Caco-2 (cell line): ENCODE measurements at regions not wholly inside any gene's neighbourhood (a gene's known extent, or its start where the extent isn't known, plus 50 kb on each side); places are given as distances from the start of the nearest gene placed in this dataset.
"Not testable (repeated sequence)": the region's sequence is repeated elsewhere in the genome, so short reads cannot be mapped to it uniquely, and the experiment has no call there.

ENCODE experiments used
- BruUV-seq: library from RNA; stranded (reverse); fragments of 400-500 nt; replicated peaks from 2 replicates; lab custom pipeline; 2021; lab: Mats Ljungman, UMichigan
- CTCF ChIA-PET: fragments of 300-600 bp; sonication (Branson Sonifier 250); formaldehyde crosslinking; loops from one replicate; lab custom pipeline; 2022; ENCODE audit warnings: antibody characterized with exemption; lab: Charles Lee
- POLR2A ChIA-PET: fragments of 300-600 bp; sonication (Branson Sonifier 250); formaldehyde crosslinking; loops from one replicate; lab custom pipeline; 2022; ENCODE audit warnings: antibody characterized with exemption; lab: Charles Lee
- DNase-seq, 2 experiments: peaks; one replicate each; pipeline versions ENCODE4 v3.0.0 to v3.0.0-alpha.2; 2020 to 2022
- H3K27me3 ChIP-seq: replicated peaks from 2 replicates; pipeline ENCODE4 v1.6.0; 2011; ENCODE audit warnings: low read length; ENCODE audit not compliant: control insufficient read depth, insufficient read depth
- H3K36me3 ChIP-seq: 2 replicates; pipeline ENCODE4 v1.5.1; 2011; ENCODE audit warnings: low read length; ENCODE audit not compliant: control insufficient read depth, insufficient read depth
- H3K4me1 ChIP-seq: fragments of 250-450 bp; sonication (Bioruptor Pico); 2 replicates; pipeline ENCODE4 v1.5.1; 2020; ENCODE audit warnings: mild to moderate bottlenecking
- H3K4me3 ChIP-seq: 2 replicates; pipeline ENCODE4 v1.5.1; 2011; ENCODE audit warnings: low read depth, mild to moderate bottlenecking, control low read depth, low read length
- H3K9me3 ChIP-seq: fragments of 250-450 bp; sonication (Bioruptor Pico); 2 replicates; pipeline ENCODE4 v1.5.1; 2020; ENCODE audit warnings: mild to moderate bottlenecking, moderate library complexity
- H3K27ac Mint-ChIP-seq: one replicate; pipeline ENCODE4 v1.8.0; 2022; ENCODE audit warnings: mixed read lengths; ENCODE audit not compliant: unreplicated experiment
- H3K27me3 Mint-ChIP-seq: one replicate; pipeline ENCODE4 v1.8.0; 2022; ENCODE audit warnings: mixed read lengths; ENCODE audit not compliant: insufficient read depth, unreplicated experiment
- H3K36me3 Mint-ChIP-seq: one replicate; pipeline ENCODE4 v1.8.0; 2022; ENCODE audit warnings: mild to moderate bottlenecking, mixed read lengths; ENCODE audit not compliant: insufficient read depth, unreplicated experiment
- H3K4me1 Mint-ChIP-seq: one replicate; pipeline ENCODE4 v1.8.0; 2022; ENCODE audit warnings: low read depth, mixed read lengths; ENCODE audit not compliant: unreplicated experiment
- H3K4me3 Mint-ChIP-seq: one replicate; pipeline ENCODE4 v1.8.0; 2022; ENCODE audit warnings: mild to moderate bottlenecking, moderate library complexity, mixed read lengths; ENCODE audit not compliant: unreplicated experiment
- H3K9me3 Mint-ChIP-seq: one replicate; pipeline ENCODE4 v1.8.0; 2022; ENCODE audit warnings: mixed read lengths; ENCODE audit not compliant: unreplicated experiment
- intact Hi-C: fragments of 100-400 bp; cut with micrococcal nuclease; formaldehyde crosslinking; loops from one replicate; pipeline ENCODE4 v1.10.0; 2022; ENCODE audit not compliant: unreplicated experiment

DNA sequence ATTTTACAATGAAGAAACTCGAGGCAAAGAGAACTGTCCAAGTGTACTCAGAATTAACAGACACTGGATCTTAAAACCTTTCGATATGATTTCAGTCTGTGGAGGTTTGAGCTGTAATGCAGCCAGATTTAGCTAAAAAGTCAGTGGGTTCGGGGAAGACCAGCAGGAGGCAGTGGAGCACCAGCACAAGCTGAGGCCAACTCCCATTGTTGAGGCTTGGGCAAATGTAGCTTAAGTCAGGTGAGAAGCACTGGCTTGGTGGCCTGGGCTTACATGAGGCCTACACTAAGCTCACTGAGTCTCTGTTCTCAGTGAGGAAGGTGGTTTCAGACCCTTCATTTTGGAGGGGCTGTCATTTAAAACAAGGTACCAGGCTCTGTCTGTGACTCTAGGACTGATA, 1841.5 kb downstream of the KHDRBS2 start:
- DNase-seq, BruUV-seq, CTCF ChIA-PET: not testable (repeated sequence)

DNA sequence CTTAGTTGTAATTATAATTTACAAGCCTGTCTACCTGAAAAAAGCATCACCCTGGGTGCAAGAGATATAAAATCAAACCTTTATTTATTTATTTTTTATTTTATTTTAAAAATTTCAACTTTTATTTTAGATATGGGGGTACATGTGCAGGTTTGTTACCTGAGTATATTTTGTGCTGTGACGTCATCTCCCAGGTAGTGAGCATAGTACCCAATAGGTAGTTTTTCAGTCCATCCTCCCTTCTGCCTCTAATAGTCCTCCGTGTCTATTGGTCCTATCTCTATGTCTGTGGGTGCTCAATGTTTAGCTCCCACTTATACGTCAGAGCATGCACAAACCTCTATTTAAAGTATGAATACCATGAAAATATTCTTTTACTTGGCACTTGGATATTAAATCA, 1846.3 kb downstream of the KHDRBS2 start:
- intact Hi-C loops, H3K27me3 Mint-ChIP-seq, H3K9me3 ChIP-seq, H3K27ac Mint-ChIP-seq, H3K36me3 Mint-ChIP-seq, POLR2A ChIA-PET, H3K4me1 ChIP-seq, H3K4me3 ChIP-seq, DNase-seq, H3K27me3 ChIP-seq, H3K36me3 ChIP-seq, H3K4me1 Mint-ChIP-seq, H3K4me3 Mint-ChIP-seq, BruUV-seq, CTCF ChIA-PET: not testable (repeated sequence)
- peaks cover 11% of the 10 kb centered on the region for H3K9me3 Mint-ChIP-seq

More for the DNA sequence above, 1841.5 kb downstream of the KHDRBS2 start:
- POLR2A ChIA-PET, H3K27me3 ChIP-seq, H3K36me3 ChIP-seq, H3K27me3 Mint-ChIP-seq, H3K27ac Mint-ChIP-seq, H3K9me3 Mint-ChIP-seq, H3K9me3 ChIP-seq, H3K4me3 Mint-ChIP-seq, H3K36me3 Mint-ChIP-seq, H3K4me1 ChIP-seq, intact Hi-C loops, H3K4me3 ChIP-seq, H3K4me1 Mint-ChIP-seq: not testable (repeated sequence)

DNA sequence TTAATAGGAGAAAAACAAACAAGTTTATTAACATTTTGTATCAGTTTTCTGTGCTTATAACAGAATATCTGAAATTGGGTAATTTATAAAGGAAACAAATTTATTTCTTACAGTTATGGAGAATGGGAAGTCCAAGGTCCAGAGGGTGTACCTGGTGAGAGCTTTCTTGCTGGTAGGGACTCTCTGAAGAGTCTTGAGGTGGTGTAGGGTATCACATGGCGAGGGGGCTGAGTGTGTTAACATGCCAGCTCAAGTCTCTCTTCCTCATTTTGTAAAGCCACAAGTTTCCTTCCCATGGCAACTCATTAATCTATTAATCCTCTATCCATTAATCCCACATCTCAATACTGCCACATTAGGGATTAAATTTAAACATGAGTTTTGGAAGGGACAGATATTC, 1863.3 kb downstream of the KHDRBS2 start:
- CTCF ChIA-PET, H3K27ac Mint-ChIP-seq, H3K4me3 Mint-ChIP-seq, DNase-seq, H3K36me3 ChIP-seq, intact Hi-C loops, POLR2A ChIA-PET, H3K27me3 Mint-ChIP-seq, H3K4me3 ChIP-seq, H3K4me1 ChIP-seq, H3K27me3 ChIP-seq, H3K9me3 ChIP-seq, H3K36me3 Mint-ChIP-seq, H3K4me1 Mint-ChIP-seq, BruUV-seq, H3K9me3 Mint-ChIP-seq: not testable (repeated sequence)

DNA sequence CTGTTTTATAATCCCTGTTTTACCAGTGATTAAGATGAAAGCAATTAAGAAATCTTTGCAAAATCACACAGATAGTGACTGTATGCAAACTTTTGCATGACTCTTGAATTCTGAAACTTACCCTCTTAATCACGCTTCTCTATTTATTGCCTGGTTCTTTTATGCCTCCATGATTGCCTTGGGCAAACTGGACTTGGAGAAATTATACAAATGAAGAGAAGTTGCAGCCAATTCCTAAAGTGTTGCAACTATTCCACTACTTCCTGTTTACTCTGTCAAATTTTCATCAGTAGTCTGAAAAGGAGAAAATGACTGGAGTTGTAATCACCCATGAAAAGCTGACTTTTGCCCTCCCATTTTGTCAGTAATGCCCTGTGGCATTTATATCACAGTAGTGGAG, 1869.9 kb downstream of the KHDRBS2 start:
- DNase-seq, intact Hi-C loops, H3K36me3 Mint-ChIP-seq, H3K9me3 Mint-ChIP-seq, H3K36me3 ChIP-seq, H3K27me3 ChIP-seq, H3K27ac Mint-ChIP-seq, H3K27me3 Mint-ChIP-seq, H3K4me3 Mint-ChIP-seq, H3K4me3 ChIP-seq, H3K4me1 ChIP-seq, BruUV-seq, POLR2A ChIA-PET, H3K4me1 Mint-ChIP-seq, H3K9me3 ChIP-seq, CTCF ChIA-PET: not testable (repeated sequence)

DNA sequence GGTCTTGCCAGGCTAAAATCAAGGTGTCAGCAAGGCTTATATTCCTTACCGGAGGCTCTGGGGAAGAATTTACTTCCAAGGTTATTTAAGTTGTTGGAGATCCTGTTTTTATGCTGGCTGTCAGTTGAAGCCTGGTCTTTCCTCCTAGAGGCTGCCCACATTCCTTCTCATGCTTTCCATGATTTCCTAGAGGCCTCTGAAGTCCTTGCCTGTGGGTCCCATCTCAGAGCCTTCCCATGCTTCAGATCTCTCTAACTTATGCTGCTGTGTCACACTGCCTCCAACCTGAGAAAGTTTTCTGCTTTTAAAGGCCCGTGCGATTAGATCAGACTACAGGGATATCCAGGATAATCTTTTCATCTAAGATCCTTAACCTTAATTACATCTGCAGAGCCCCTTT, 1877.3 kb downstream of the KHDRBS2 start:
- H3K9me3 Mint-ChIP-seq, BruUV-seq, H3K9me3 ChIP-seq, H3K36me3 Mint-ChIP-seq, DNase-seq, H3K27ac Mint-ChIP-seq, H3K4me3 Mint-ChIP-seq, H3K27me3 Mint-ChIP-seq, POLR2A ChIA-PET, H3K4me1 ChIP-seq, H3K27me3 ChIP-seq, H3K4me3 ChIP-seq, intact Hi-C loops, H3K36me3 ChIP-seq, CTCF ChIA-PET, H3K4me1 Mint-ChIP-seq: not testable (repeated sequence)

DNA sequence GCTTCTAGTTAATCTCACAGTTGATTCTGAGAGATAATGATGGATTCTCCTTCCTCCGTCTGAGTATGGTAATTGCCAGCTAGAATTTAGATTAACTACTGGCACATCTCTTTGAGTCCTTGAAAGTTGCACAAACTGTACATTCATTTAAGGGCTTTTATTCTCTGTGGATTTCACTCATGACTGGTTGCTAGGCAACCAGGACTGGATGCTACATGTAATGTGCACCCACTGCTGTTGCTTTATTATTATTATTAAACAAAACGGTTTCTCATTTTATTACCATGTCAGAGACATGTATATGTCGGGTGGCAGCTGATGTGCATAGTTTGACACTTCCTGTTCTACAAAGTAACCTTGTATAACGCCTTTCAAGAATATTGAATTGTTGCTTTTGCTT, 1882.8 kb downstream of the KHDRBS2 start:
- DNase-seq, H3K4me3 Mint-ChIP-seq, H3K27ac Mint-ChIP-seq, H3K4me1 ChIP-seq, H3K36me3 Mint-ChIP-seq, POLR2A ChIA-PET, H3K4me1 Mint-ChIP-seq, H3K27me3 ChIP-seq, H3K27me3 Mint-ChIP-seq, H3K9me3 Mint-ChIP-seq, H3K36me3 ChIP-seq, BruUV-seq, CTCF ChIA-PET, H3K4me3 ChIP-seq, intact Hi-C loops, H3K9me3 ChIP-seq: not testable (repeated sequence)

DNA sequence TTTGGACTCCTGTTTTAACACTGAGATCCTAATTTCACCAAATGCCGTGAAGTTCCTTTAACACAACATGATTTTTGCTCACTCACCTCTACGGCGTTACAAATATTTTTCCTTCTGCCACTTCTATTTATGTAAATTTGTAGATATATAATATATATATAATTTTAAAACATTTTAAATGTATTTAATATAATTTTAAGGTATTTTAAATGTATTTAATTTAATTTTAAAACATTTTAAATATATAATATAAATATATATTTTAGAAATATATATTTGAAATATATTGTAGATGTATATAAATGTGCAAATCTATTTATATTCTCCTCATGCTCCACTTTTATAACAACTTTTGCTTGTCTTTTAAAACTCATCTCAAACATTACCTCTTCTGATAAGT, 1883.5 kb downstream of the KHDRBS2 start:
- H3K36me3 ChIP-seq, H3K27me3 ChIP-seq, H3K27ac Mint-ChIP-seq, H3K4me3 ChIP-seq, H3K4me1 Mint-ChIP-seq, intact Hi-C loops, H3K27me3 Mint-ChIP-seq, CTCF ChIA-PET, BruUV-seq, H3K36me3 Mint-ChIP-seq, POLR2A ChIA-PET, H3K9me3 ChIP-seq, DNase-seq, H3K4me1 ChIP-seq, H3K9me3 Mint-ChIP-seq, H3K4me3 Mint-ChIP-seq: not testable (repeated sequence)
